A673 (cell line): ENCODE measurements at regions not wholly inside any gene's neighbourhood (a gene's known extent, or its start where the extent isn't known, plus 50 kb on each side); places are given as distances from the start of the nearest gene placed in this dataset.

Source experiments
- CTCF ChIP-seq: fragments of 300-800, 200-600 bp; sonication (generic); conservative IDR thresholded peaks from 2 replicates; pipeline ENCODE4 v1.5.1; 2017; ENCODE audit warnings: low read depth, mild to moderate bottlenecking, antibody characterized with exemption, low read length, moderate library complexity, mixed read lengths
- EZH2 ChIP-seq: fragments of 200-600 bp; sonication (generic); IDR thresholded peaks from 2 replicates; pipeline ENCODE4 v1.6.1; 2017; ENCODE audit warnings: borderline replicate concordance, low read depth, mild to moderate bottlenecking, mixed read lengths, antibody characterized with exemption, low read length; ENCODE audit not compliant: poor library complexity, severe bottlenecking

- TF ChIP-seq CTCF: no peak
- TF ChIP-seq EZH2: no peak
Measured at GRCh38 chr12:83676781-83677295, 990.1 kb downstream of the TMTC2 start.
